CD14-positive monocyte (primary cell): ENCODE measurements at regions not wholly inside any gene's neighbourhood (a gene's known extent, or its start where the extent isn't known, plus 50 kb on each side); places are given as distances from the start of the nearest gene placed in this dataset.

Source experiments
- DNase-seq, 3 donors: peaks; one replicate each; pipeline ENCODE4 v3.0.0-alpha.2; 2011 to 2022
- H2AFZ ChIP-seq: 2 replicates; pipeline ENCODE4 v1.6.0; 2012; ENCODE audit warnings: mild to moderate bottlenecking, low read depth, low read length, inconsistent platforms; ENCODE audit not compliant: insufficient read depth, poor library complexity, severe bottlenecking
- H3K27ac ChIP-seq, 2 donors: 1 replicate in 1 of 2; 2 replicates in 1 of 2; pipeline ENCODE4 v1.5.1; 2012 to 2013; ENCODE audit warnings: low read length in 2 of 2, control low read depth in 1 of 2, inconsistent platforms in 1 of 2, low read depth in 1 of 2, mild to moderate bottlenecking in 1 of 2
- H3K27me3 ChIP-seq, 2 donors: one replicate each; pipeline versions ENCODE4 v1.6.0 to v1.6.1; 2011 to 2013; ENCODE audit warnings: low read length in 2 of 2; ENCODE audit not compliant: control insufficient read depth in 2 of 2, insufficient read depth in 2 of 2
- H3K36me3 ChIP-seq, 2 donors: replicated peaks in 1 of 2; 1 replicate in 1 of 2; 2 replicates in 1 of 2; pipeline versions ENCODE4 v1.5.1 to v1.6.1; 2012 to 2013; ENCODE audit warnings: low read length in 2 of 2, control low read depth in 1 of 2, inconsistent platforms in 1 of 2, mild to moderate bottlenecking in 1 of 2; ENCODE audit not compliant: insufficient read depth in 2 of 2, control insufficient read depth in 1 of 2
- H3K4me1 ChIP-seq, 2 donors: 1 replicate in 1 of 2; 2 replicates in 1 of 2; pipeline versions ENCODE4 v1.5.1 to v1.6.1; 2012 to 2013; ENCODE audit warnings: low read length in 2 of 2, control low read depth in 1 of 2, inconsistent platforms in 1 of 2, mild to moderate bottlenecking in 1 of 2, moderate library complexity in 1 of 2; ENCODE audit not compliant: insufficient read depth in 2 of 2, control insufficient read depth in 1 of 2
- H3K4me2 ChIP-seq: replicated peaks from 2 replicates; pipeline ENCODE3; 2012; ENCODE audit warnings: low read length, moderate library complexity, mild to moderate bottlenecking; ENCODE audit not compliant: poor library complexity, severe bottlenecking; ENCODE audit errors: extremely low read depth
- H3K4me3 ChIP-seq, 3 experiments: fragments of 200-600 bp in 1 of 3; sonication (generic) in 1 of 3; replicated peaks in 1 of 3; 1 replicate in 2 of 3; 2 replicates in 1 of 3; pipeline ENCODE4 v1.5.1; 2011 to 2013; ENCODE audit warnings: low read length in 3 of 3, mild to moderate bottlenecking in 3 of 3, control low read depth in 2 of 3, low read depth in 2 of 3, inconsistent platforms in 1 of 3, moderate library complexity in 1 of 3
- H3K79me2 ChIP-seq: 2 replicates; pipeline ENCODE4 v1.6.0; 2012; ENCODE audit warnings: mild to moderate bottlenecking, control low read depth, inconsistent platforms, low read length, moderate library complexity; ENCODE audit not compliant: insufficient read depth
- H3K9ac ChIP-seq: 2 replicates; pipeline ENCODE4 v1.6.0; 2017; ENCODE audit warnings: low read length, mild to moderate bottlenecking; ENCODE audit not compliant: insufficient read depth, poor library complexity, severe bottlenecking
- H3K9me3 ChIP-seq, 2 donors: replicated peaks in 1 of 2; 1 replicate in 1 of 2; 2 replicates in 1 of 2; pipeline versions ENCODE4 v1.5.1 to v1.6.1; 2012 to 2013; ENCODE audit warnings: low read length in 2 of 2, control low read depth in 1 of 2; ENCODE audit not compliant: control insufficient read depth in 1 of 2, insufficient read depth in 1 of 2
- H4K20me1 ChIP-seq: 2 replicates; pipeline ENCODE4 v1.6.0; 2012; ENCODE audit warnings: mild to moderate bottlenecking, low read length, control low read depth, moderate library complexity; ENCODE audit not compliant: insufficient read depth
- H3K27ac Mint-ChIP-seq, 7 donors: one replicate each; pipeline ENCODE4 v1.8.0; 2020; ENCODE audit warnings: mild to moderate bottlenecking in 7 of 7, mixed read lengths in 7 of 7, moderate library complexity in 6 of 7, inconsistent platforms in 2 of 7
- H3K27me3 Mint-ChIP-seq, 3 donors: one replicate each; pipeline ENCODE4 v1.8.0; 2021 to 2022; ENCODE audit warnings: low read depth in 3 of 3, mild to moderate bottlenecking in 3 of 3, mixed read lengths in 3 of 3, moderate library complexity in 3 of 3, inconsistent platforms in 1 of 3
- H3K36me3 Mint-ChIP-seq, 2 donors: one replicate each; pipeline ENCODE4 v1.8.0; 2020; ENCODE audit warnings: mixed read lengths in 2 of 2, inconsistent platforms in 1 of 2, mild to moderate bottlenecking in 1 of 2
- H3K4me1 Mint-ChIP-seq: one replicate; pipeline ENCODE4 v1.8.0; 2020; ENCODE audit warnings: mild to moderate bottlenecking, mixed read lengths
- H3K4me3 Mint-ChIP-seq, 2 donors: one replicate each; pipeline ENCODE4 v1.8.0; 2020; ENCODE audit warnings: mild to moderate bottlenecking in 2 of 2, mixed read lengths in 2 of 2, moderate library complexity in 1 of 2
- H3K9me3 Mint-ChIP-seq, 7 donors: one replicate each; pipeline ENCODE4 v1.8.0; 2020 to 2022; ENCODE audit warnings: mixed read lengths in 7 of 7, mild to moderate bottlenecking in 6 of 7, moderate library complexity in 6 of 7, inconsistent platforms in 2 of 7
- CTCF ChIP-seq: fragments of 200-600 bp; IDR thresholded peaks from one replicate; pipeline ENCODE4 v1.8.0; 2022; ENCODE audit warnings: antibody characterized with exemption, mild to moderate bottlenecking
- WGBS: methylation state at CpG from one replicate; pipeline ENCODE4 v1.1.5; 2013; ENCODE audit warnings: missing lambda C conversion rate; ENCODE audit not compliant: insufficient coverage; 5-methylcytosine and 5-hydroxymethylcytosine counted together
- intact Hi-C, 2 donors: fragments of 100-400 bp; cut with micrococcal nuclease; formaldehyde crosslinking; loops; one replicate each; pipeline versions ENCODE4 v1.15.0 to v1.15.1; 2023

- Histone ChIP-seq H3K36me3 (no peaks in the 10 kb centered on the region), H3K27ac (no peak overlapping the region), H4K20me1 (no peaks in the 10 kb centered on the region), H3K79me2 (no peaks in the 10 kb centered on the region), H2AFZ (no peak overlapping the region), H3K4me2 (no peak overlapping the region), H3K4me1 (no peaks in the 10 kb centered on the region), H3K27me3 (no peaks in the 10 kb centered on the region), H3K9me3 (peaks cover 0 to 1% of the 10 kb centered on the region in 2 donors), H3K9ac (no peak overlapping the region), H3K4me3 (no peak overlapping the region)
- no CpG with 5 or more reads among the region's 3 CpGs for WGBS
- H3K27ac Mint-ChIP-seq = no peak overlapping the region
- H3K27me3 Mint-ChIP-seq = peaks cover 0 to 1% (median 0%) of the 10 kb centered on the region in 3 donors
- intact Hi-C loops = no loop called here
- no peak for TF ChIP-seq CTCF
- DNase-seq = no peak
- no peaks in the 10 kb centered on the region for H3K4me1 Mint-ChIP-seq
- H3K4me3 Mint-ChIP-seq = no peak overlapping the region
- peaks cover 2 to 6% (median 4%) of the 10 kb centered on the region in 7 donors for H3K9me3 Mint-ChIP-seq
- no peaks in the 10 kb centered on the region for H3K36me3 Mint-ChIP-seq
Measured at GRCh38 chr5:4191041-4191440, 595.4 kb downstream of the IRX1 start.

GRCh38 chr5:4191703-4192102 is 596.1 kb downstream of the IRX1 start:
- WGBS = 99% methylated on average over 9 of the region's 10 CpGs
- Histone ChIP-seq H3K9me3 (no peaks in the 10 kb centered on the region), H3K79me2 (no peaks in the 10 kb centered on the region), H3K4me1 (no peaks in the 10 kb centered on the region), H3K4me2 (no peak overlapping the region), H3K9ac (no peak overlapping the region), H3K27me3 (no peaks in the 10 kb centered on the region), H3K27ac (no peak overlapping the region), H2AFZ (no peak overlapping the region), H3K4me3 (no peak overlapping the region), H4K20me1 (no peaks in the 10 kb centered on the region), H3K36me3 (no peaks in the 10 kb centered on the region)
- H3K27me3 Mint-ChIP-seq = peaks cover 0 to 1% (median 0%) of the 10 kb centered on the region in 3 donors
- no peaks in the 10 kb centered on the region for H3K4me1 Mint-ChIP-seq
- no peak for TF ChIP-seq CTCF
- no peak for DNase-seq
- H3K36me3 Mint-ChIP-seq = no peaks in the 10 kb centered on the region
- no peak overlapping the region for H3K4me3 Mint-ChIP-seq
- no peak overlapping the region for H3K27ac Mint-ChIP-seq
- intact Hi-C loops = no loop called here
- H3K9me3 Mint-ChIP-seq = peaks cover 0 to 4% (median 2%) of the 10 kb centered on the region in 7 donors
